ENCODE measurements at regions not wholly inside any gene's neighbourhood (a gene's known extent, or its start where the extent isn't known, plus 50 kb on each side); places are given as distances from the start of the nearest gene placed in this dataset.

DNA sequence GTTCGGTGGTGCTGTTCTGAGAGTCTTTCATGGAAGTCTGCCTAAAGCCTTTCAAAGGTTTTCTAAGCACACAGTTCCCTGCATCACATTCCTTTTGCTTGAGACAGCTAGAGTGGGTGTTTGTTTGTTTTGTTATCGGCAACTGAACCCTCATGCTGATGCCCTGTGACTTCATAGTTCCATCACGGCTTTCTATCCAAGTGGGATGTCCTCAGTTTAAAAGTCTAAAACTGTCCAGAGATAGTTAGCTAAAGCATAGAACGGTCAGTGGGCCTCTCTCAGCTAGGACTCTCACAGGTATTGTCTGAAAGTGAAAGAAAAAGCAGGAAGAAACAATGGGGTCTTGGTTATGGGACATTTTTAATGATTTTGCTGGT is 337.3 kb downstream of the OSR1 start:
- no peak for DNase-seq
- H3K4me3 ChIP-seq (ENCODE audit: low read depth, low read length): no peak overlapping the region
- H3K4me1 ChIP-seq: no peaks in the 10 kb centered on the region
- H3K9me3 ChIP-seq: no peaks in the 10 kb centered on the region
- TF ChIP-seq, protein P1, sequence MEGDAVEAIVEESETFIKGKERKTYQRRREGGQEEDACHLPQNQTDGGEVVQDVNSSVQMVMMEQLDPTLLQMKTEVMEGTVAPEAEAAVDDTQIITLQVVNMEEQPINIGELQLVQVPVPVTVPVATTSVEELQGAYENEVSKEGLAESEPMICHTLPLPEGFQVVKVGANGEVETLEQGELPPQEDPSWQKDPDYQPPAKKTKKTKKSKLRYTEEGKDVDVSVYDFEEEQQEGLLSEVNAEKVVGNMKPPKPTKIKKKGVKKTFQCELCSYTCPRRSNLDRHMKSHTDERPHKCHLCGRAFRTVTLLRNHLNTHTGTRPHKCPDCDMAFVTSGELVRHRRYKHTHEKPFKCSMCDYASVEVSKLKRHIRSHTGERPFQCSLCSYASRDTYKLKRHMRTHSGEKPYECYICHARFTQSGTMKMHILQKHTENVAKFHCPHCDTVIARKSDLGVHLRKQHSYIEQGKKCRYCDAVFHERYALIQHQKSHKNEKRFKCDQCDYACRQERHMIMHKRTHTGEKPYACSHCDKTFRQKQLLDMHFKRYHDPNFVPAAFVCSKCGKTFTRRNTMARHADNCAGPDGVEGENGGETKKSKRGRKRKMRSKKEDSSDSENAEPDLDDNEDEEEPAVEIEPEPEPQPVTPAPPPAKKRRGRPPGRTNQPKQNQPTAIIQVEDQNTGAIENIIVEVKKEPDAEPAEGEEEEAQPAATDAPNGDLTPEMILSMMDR (IDR thresholded peaks at IDR 0.05; ENCODE audit: low read depth, low read length): no peak
- H3K36me3 ChIP-seq: no peaks in the 10 kb centered on the region
- H3K27me3 ChIP-seq: no peaks in the 10 kb centered on the region

DNA sequence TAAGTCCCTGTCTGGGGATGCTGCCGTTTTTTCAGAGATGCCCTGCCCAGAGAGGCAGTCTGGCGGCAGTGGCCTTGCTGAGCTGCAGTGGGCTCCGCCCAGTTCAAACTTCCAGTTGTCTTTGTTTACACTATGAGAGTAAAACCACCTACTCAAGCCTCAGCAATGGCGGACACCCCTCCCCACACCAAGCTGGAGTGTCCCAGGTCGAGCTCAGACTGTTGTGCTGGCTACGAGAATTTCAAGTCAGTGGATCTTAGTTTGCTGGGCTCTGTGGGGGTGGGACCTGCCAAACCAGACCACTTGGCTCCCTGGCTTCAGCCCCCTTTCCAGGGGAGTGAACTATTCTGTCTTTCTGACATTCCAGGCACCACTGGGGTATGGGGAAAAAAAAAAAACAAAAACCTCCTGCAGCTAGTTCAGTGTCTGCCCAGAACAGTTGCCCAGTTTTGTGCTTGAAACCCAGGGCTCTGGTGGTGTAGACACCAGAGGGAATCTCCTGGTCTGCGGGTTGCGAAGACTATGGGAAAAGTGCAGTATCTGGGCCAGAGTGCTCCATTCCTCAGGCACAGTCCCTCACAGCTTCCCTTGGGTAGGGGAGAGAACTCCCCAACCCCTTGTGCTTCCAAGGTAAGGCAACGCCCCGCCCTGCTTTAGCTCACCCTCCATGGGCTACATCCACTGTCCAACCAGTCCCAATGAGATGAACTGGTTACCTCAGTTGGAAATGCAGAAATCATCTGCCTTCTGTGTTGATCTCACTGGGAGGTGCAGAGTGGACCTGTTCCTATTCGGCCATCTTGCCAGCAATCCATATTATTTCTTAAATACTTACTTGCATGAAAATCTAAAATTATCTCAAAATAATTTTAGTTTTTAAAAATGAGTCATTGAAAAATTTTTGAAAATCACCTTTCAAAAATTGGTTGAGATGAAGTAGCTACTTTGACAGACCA is 338.0 kb downstream of the OSR1 start:
- H3K36me3 ChIP-seq: no peaks in the 10 kb centered on the region
- no peak for DNase-seq
- H3K4me3 ChIP-seq (ENCODE audit: low read depth, low read length): no peak overlapping the region
- no peaks in the 10 kb centered on the region for H3K9me3 ChIP-seq
- TF ChIP-seq, protein P1 (IDR thresholded peaks at IDR 0.05; ENCODE audit: low read depth, low read length): no peak
- no peaks in the 10 kb centered on the region for H3K27me3 ChIP-seq
- no peaks in the 10 kb centered on the region for H3K4me1 ChIP-seq

DNA sequence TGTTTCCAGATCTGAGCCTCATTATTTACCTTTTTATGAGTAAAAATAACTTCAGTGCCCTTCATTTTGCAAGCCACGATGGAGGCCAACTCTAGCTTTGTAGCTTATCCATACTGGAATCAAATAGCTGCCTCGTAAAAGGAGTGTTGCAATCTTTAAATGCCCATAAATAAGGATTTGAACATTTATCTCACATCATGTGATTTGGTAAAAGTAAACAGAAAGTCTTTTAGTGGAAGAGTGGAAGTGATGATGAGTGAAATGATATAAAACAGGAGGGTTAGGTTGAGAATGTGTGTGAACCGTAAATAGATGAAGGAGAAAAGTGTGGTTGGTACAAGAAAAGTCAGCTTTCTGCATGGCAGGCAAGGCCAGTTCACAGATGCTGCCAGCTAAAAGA is 348.9 kb downstream of the OSR1 start:
- no peak for DNase-seq
- Histone ChIP-seq H3K9me3 (no peaks in the 10 kb centered on the region), H3K36me3 (no peaks in the 10 kb centered on the region), H3K4me1 (no peaks in the 10 kb centered on the region), H3K4me3 (ENCODE audit: low read depth, low read length) (no peak overlapping the region), H3K27me3 (no peaks in the 10 kb centered on the region)
- TF ChIP-seq, protein P1 (IDR thresholded peaks at IDR 0.05; ENCODE audit: low read depth, low read length): no peak

DNA sequence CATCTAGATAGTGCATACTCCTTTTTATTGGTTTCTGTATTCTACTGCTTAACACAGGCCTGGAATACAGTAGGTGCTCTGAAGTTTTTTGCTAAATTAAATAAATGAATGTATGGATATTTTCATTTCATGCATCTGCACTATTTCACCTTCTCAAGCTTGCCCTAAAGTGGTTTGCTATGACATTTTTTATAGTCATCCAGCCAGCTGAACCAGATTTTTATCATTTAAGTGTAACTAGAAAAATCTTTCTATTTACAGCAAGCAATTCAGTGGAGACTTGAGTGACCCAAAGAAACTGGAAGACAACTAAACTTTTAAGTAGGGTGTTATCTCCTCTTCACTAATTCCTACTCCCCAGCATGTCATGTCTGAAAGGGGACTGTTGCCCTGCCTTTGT is 354.9 kb downstream of the OSR1 start:
- TF ChIP-seq, protein P1 (IDR thresholded peaks at IDR 0.05; ENCODE audit: low read depth, low read length): no peak

DNA sequence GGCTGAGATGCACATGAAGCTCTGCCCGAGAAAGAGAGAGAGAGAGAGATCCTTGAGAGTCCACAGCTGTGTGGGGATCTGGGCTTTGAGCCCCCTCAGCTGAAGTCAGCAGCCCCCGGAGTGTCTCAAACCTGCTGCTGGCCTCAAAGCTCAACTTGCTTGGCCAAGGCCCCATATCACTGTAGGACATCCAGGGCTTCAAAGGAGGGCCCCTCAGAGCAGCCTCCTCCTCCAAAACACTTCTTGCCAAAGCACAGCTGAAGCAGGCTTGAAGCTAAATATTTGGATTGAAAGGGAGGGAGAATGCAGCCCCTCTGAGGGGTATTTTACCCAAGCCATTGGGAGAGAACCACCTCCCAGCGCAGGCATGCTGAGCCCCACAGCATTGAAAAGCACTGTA is 357.6 kb downstream of the OSR1 start:
- H3K27me3 ChIP-seq: no peaks in the 10 kb centered on the region
- no peaks in the 10 kb centered on the region for H3K4me1 ChIP-seq
- no peak overlapping the region for H3K4me3 ChIP-seq (ENCODE audit: low read depth, low read length)
- no peaks in the 10 kb centered on the region for H3K9me3 ChIP-seq
- TF ChIP-seq, protein P1 (IDR thresholded peaks at IDR 0.05; ENCODE audit: low read depth, low read length): no peak
- no peaks in the 10 kb centered on the region for H3K36me3 ChIP-seq
- no peak for DNase-seq

More for the DNA sequence above, 354.9 kb downstream of the OSR1 start:
- Histone ChIP-seq H3K36me3 (no peaks in the 10 kb centered on the region), H3K4me3 (ENCODE audit: low read depth, low read length) (no peak overlapping the region), H3K4me1 (no peaks in the 10 kb centered on the region), H3K9me3 (no peaks in the 10 kb centered on the region), H3K27me3 (no peaks in the 10 kb centered on the region)
- DNase-seq: no peak

DNA sequence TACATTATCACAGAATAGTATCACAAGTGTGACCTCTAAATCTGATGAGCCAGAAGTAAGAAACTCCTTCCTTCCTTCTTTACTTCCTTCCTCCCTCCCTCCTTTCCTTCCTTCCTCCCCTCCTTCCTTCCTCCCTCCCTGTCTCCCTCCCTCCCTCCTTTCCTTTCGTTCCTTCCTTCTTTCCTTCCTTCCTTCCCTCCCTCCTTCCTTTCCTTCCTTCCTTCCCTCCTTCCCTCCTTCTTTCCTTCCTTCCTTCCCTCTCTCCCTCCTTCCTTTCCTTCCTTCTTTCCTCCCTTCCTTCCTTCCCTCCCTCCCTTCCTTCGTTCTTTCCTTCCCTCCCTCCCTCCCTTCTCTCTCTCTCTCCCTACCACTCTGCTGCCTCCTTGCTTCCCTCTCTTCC is 359.2 kb downstream of the OSR1 start:
- no peaks in the 10 kb centered on the region for H3K9me3 ChIP-seq
- DNase-seq: no peak
- no peak overlapping the region for H3K4me3 ChIP-seq (ENCODE audit: low read depth, low read length)
- H3K36me3 ChIP-seq: no peaks in the 10 kb centered on the region
- no peaks in the 10 kb centered on the region for H3K4me1 ChIP-seq
- TF ChIP-seq, protein P1 (IDR thresholded peaks at IDR 0.05; ENCODE audit: low read depth, low read length): no peak
- H3K27me3 ChIP-seq: no peaks in the 10 kb centered on the region

Measured in BE2C (cell line).